ENCODE measurements at regions not wholly inside any gene's neighbourhood (a gene's known extent, or its start where the extent isn't known, plus 50 kb on each side); places are given as distances from the start of the nearest gene placed in this dataset.

DNA sequence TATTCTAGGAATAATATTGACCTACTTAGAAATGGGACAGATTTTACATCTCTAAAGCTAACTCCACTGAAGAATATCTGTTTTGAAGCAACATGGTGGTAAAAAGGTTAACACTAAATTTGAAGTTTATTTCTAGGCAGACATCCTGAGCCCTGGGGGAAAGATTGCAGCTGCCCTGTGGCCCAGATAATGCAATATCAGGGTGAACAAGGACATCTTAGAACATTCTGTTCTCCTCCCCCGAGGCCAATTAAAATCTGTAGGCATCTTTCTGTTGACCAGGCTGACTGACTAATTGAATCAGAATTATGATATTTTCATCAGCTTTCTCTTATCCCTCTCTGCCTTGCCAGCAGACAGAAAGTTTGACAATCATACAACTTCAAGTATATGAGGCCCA lies 149.8 kb upstream of the DUSP10 start:
- DNase-seq (ENCODE audit: low read depth) = peak; percentile 25

DNA sequence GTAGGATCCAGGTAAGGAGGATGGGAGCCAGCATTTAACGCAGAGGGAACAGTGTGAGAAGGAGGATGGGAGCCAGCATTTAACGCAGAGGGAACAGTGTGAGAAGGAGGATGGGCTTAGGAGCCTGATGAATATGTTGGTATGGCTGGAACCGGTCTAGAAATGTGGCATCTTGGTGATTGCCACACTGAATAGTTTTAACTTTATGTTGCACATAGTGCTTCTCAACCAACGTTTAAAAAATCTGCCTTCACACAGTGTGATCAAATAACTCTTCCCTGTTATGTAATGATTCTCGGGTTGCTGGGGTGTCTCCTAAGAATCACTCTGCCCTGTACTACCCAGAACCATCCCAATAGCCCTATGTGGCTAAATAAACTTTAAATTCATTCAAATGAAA lies 146.9 kb upstream of the DUSP10 start:
- no peak for DNase-seq (ENCODE audit: low read depth)

DNA sequence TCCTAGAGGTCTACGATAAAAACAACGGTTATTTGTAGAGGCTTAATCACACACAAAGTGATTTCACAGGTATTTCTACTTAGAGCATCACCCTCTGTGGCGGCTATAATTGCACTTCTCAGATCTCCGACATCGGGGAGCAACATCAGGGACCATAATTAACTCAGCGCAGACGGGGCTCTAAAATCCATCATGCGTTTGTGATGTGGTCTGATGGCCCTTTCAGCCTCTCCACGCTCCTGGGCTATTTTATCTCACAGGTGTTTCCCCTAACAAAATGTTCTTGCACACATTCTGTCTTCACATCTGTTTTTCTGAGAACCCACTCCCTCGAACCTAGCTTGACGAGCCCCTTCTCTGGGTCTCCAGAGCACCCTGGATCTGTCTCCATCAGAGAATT lies 146.3 kb upstream of the DUSP10 start:
- DNase-seq (ENCODE audit: low read depth) = no peak

DNA sequence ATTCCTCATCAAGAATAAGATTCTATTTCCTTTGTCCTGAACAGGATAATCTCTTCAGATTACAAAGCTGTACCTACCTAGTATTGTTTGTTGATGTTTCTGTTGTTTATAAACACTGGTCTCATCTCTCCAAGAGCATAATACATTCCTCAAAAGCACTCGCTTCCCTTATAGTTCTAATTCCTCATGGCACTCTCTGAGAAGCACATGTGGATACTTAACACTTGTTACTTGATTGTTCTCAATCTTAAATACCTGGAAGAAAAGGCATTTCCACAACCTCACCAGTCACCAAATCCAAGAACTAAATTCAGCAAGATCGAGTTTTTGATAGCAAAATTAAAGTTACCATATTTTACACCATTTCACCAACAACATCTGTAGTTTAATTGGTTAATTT lies 145.9 kb upstream of the DUSP10 start:
- no peak for DNase-seq (ENCODE audit: low read depth)

DNA sequence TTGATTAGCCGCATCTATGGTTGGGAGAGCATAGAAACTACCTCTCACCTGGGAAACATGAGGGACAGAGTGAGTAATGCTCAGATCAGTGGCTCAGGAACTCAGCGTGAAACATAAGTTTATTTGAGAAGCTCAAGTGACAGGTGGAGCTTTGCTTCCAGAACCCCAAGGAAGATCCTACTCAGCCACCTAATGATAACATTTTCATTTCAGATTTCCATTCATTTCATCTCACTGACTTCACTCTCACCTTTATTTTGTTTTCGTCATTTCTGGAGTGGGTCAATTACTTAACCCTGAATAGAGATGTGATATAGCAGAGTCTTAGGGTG lies 145.5 kb upstream of the DUSP10 start:
- no peak for DNase-seq (ENCODE audit: low read depth)

DNA sequence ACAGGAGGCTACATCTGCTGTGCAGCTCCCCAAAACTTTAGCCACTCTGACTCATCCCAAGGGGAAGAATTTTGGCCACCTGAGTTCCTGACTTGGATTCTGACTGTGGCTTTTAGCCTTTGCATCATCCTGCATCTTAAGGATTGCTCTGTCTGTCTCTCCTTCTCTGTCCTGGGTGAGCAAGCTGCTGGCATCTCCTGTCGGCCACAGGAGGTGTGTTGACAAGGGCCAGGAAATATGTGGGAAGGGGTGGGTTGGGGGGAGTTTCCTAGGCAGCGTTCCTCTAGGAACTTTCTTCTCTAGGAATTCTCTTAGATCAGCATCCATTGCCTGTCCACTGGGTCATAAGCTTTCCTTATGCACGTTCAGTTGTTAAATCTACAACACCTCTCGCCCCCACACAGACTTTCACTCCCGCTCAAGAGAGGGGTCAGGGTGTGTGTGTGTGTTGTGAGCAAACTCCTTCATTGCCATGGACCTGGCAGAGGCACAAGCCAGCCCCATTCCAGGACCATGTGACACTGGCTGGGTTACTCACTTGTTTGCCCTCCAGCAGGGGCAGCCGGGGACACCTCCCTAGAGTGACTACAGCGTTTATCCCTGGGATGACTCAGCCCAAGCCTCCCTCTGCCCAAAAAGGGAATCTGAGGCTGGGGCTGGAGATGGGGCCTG lies 145.0 kb upstream of the DUSP10 start:
- DNase-seq (ENCODE audit: low read depth) = peak; percentile 94

GRCh38 chr1:221886311-221886710 lies 144.4 kb upstream of the DUSP10 start:
- DNase-seq (ENCODE audit: low read depth) = no peak

DNA sequence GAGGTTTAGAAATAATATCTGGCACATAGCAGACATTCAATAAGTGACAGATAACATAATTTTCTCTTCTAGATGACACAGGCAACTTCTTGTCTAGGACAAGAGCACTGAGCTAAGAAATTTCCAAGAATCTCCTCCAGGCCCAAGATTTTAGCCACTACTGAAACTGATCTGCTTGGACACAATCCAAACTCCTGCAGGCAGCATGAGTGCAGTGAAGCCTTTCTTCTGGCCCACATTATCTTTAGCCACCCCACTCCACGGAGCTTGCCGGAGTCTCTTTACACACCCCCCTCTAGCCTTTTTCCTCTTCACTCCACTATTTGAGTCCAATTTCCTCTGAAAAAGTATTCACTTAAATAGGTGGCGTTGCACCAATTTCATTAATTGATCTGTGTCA lies 142.9 kb upstream of the DUSP10 start:
- peak; percentile 64 for DNase-seq (ENCODE audit: low read depth)

DNA sequence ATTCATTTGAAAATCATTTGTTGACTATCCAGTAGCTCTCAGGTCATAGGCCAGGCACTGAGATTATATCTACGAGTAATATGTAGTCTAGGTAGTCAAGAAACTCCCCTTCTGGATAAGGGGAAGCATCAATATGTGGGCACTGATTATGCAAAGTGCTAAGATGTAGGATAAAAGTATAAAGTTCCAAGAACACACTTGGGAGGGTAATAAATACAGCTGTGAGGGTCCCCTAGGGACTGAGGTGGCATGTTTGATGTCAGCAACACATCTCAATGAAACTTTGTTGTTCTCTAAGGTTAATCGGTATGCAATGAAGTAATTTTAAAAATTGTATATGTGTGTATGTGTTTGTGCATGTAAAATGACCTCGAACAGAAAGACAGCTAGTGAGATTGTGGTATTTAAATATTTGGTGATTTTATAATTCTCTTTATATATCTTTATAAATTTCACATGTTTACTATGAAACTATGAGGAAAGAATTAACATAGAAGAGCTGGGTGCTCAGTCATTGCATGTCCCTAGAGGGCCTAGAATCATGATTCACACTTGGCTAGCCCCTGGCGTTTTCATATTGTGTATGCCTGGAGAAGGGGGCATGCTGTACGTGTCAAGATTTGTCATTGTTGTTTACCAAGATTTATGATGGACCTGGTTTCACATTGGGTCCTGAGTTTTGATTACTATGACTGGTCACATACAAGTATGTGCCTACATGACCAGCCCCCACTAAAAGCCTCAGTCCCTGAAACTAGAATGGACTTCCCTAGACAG lies 140.1 kb upstream of the DUSP10 start:
- DNase-seq (ENCODE audit: low read depth) = no peak

DNA sequence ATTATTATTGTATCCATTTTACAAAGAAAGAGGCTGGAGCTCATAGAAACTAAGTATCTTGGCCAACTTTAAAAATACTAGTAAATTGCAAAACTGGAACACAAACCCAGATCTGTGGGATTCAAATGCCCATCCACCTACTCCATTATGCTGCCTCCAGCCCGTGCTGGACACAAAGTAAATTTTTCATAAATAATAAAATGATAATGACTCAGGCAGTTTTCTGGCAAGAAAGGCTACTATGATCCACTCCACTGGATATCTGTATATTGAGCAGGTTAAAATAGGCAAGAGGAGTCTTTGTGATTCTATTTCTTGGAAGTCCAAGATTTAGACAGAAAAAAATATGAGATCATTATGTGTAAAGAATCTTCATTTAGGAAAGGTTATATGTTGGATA lies 138.3 kb upstream of the DUSP10 start:
- no peak for DNase-seq (ENCODE audit: low read depth)

- no peak for DNase-seq (ENCODE audit: low read depth)
These were observed 136.2 kb upstream of the DUSP10 start for GRCh38 chr1:221878134-221878533.

- no peak for DNase-seq (ENCODE audit: low read depth)
These were observed 135.4 kb upstream of the DUSP10 start for GRCh38 chr1:221877311-221877710.

GRCh38 chr1:221875004-221875330 lies 133.1 kb upstream of the DUSP10 start:
- no peak for DNase-seq (ENCODE audit: low read depth)

DNA sequence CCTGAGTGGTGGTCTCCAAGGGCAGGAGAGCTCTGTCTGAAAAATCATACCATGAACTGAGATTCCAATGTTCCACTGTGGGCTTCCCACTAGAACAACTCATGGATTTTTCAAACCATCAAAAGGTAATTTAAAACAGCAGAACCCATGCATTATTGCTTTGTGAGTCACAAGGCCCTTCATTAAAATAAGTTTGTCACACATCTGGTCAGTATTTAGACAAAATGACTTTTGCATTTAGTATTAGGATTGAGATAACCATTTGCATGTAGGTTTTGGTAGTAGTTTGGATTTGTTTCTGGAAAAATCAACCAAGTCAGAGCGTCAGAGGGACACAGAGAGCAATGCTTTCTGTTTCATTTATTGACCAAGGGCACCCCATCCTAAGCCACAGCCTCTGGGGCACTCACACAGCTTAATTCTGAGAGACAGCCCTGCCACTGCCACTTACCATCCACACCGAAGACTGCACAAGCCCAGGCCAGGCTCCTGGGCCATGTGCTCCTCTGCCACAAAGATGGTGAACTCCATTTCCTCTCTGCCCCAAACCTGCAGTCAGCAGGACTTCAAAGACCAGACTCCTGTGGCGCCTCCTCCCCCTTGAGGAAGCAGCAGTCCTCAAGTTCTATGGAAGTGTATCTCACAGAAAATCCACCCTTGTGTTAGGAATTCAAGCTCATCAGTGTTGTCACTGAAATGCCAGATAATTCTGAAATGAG lies 132.6 kb upstream of the DUSP10 start:
- no peak for DNase-seq (ENCODE audit: low read depth)

GRCh38 chr1:221873673-221874072 lies 131.8 kb upstream of the DUSP10 start:
- no peak for DNase-seq (ENCODE audit: low read depth)

DNA sequence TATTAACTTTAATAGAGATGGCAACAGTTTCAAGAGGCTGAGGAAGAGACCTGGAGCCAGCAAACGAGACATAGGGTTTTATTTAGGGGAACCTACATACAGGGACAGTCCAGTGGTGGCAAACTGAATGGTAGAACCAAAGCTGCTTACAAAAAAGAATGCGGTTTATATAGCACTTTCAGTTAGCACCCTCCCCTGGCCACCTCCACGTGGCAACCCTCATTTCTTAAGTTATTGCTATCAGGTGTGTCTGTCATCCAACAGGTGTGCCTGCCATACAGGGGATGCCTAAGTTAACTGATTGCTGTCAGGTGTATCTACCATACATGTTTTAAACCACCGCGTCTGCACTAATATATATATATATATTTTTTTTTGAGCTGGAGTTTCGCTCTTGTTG lies 129.2 kb upstream of the DUSP10 start:
- DNase-seq (ENCODE audit: low read depth) = no peak

DNA sequence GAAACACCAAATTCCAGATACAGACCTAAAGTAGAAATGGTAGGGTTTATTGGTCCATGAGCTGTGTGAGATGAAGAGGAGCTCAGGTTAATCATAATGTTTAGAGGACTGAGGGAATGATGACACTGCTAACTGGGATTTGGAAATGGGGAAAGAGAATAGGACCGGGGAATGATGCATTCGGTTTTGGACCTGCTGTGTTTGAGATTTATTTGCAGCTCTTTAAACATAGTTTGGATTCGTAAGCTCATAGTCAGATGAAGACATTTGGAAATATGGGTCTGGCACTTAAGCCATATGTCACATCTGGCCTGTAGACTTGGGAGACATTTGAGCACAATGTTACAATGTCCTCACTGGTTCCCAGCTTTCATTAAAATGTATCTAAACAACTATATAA lies 127.9 kb upstream of the DUSP10 start:
- no peak for DNase-seq (ENCODE audit: low read depth)

- no peak for DNase-seq (ENCODE audit: low read depth)
These were observed 126.9 kb upstream of the DUSP10 start for GRCh38 chr1:221868593-221869303.

DNA sequence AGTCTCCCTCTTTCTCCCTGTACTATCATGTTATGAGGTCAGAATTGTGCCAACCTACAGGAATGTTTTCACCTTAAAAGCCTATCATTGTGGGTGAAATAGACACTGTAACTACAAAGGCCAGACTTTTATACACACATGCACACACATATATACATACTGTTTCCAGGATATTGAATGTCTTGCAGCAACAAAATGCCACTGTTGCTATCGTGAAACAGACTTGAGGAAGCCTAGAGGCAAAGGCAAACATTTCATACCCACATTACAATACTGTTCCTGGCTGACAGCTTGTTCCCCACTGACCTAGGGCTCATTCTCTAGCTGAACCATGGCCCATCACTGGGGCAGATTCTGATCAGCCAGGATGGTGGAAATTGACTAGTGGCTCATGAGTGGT lies 125.1 kb upstream of the DUSP10 start:
- DNase-seq (ENCODE audit: low read depth) = no peak

- DNase-seq (ENCODE audit: low read depth) = peak; percentile 64
These were observed 123.9 kb upstream of the DUSP10 start for GRCh38 chr1:221865808-221866207.

GRCh38 chr1:221863635-221864034 lies 121.7 kb upstream of the DUSP10 start:
- no peak for DNase-seq (ENCODE audit: low read depth)

DNA sequence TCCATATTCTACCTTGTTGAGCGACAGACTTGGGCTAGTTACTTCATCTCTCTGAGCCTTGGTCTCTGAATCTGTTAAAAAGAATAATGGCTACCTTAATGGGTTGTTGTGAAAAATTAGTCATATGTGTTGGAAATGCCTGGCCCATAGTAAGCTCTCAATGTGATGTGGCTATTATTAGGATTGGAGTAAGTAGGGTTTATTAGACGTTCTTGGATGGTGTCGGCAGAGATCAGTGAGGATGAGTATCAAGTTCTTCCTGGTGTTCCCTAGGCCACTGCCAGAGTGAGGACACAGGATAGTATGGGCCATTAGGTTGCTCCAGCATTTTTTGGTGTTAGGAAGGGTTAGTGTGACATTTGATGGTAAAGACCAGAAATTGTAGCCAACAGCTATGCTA lies 121.1 kb upstream of the DUSP10 start:
- DNase-seq (ENCODE audit: low read depth) = no peak
